ENCODE measurements at regions not wholly inside any gene's neighbourhood (a gene's known extent, or its start where the extent isn't known, plus 50 kb on each side); places are given as distances from the start of the nearest gene placed in this dataset.
"Not testable (repeated sequence)": the region's sequence is repeated elsewhere in the genome, so short reads cannot be mapped to it uniquely, and the experiment has no call there.

GRCh38 chr21:6154524-6155320 is 4366.7 kb upstream of the TPTE start:
- TF ChIP-seq CTCF, POLR2A (IDR thresholded peaks at IDR 0.05): not testable (repeated sequence)
